ENCODE measurements at regions not wholly inside any gene's neighbourhood (a gene's known extent, or its start where the extent isn't known, plus 50 kb on each side); places are given as distances from the start of the nearest gene placed in this dataset.

DNA sequence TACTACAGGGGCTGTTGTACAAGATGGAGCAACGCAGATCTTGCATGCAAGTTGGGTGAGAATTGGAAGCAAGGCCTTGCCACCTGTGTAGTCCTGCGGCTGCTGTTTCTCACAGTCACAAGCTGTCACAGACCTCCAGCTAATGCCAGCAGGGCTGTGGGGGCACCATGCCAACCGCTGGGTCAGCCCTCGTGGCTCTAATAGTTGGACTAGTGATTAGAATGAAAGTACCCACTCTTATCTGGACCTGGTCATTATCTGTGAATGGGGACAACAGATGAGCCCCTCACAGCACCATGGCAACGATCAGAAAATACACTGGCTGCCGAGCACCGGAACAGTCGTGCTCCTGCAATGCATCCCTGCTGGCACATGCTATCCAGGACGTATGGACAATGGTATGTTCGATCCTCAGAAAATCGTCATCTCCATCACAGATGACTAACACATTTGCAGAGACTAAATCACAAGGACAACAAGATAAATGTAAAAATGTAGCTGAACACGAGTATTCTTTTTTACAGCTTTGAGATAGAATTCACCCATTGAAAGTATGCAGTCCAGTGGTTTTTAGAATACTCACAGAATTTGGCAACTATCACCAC, 80.4 kb upstream of the CALN1 start:
- TF ChIP-seq CTCF (IDR thresholded peaks at IDR 0.05), result no peak
- intact Hi-C loops (cut with DNase I; ENCODE audit: low total_unique reads), result no loop called here

DNA sequence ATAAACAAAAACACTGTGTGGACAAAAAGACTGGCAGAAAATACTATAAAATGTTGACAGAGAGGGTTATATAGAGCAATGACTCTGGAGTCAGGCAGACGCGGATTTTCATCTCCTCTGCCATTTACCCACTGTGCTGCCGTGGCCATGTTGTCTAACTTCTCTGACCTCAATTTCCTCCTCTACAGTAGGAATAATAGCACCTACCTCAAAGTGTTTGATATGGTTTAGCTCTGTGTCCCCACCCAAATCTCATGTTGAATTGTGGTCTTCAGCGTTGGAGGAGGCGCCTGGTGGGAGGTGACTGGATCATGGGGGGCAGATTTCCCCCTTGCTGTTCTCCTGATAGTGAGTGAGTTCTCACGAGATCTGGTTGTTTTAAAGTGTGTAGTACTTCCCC, 78.2 kb upstream of the CALN1 start:
- Histone ChIP-seq H3K36me3 (no peaks in the 10 kb centered on the region), H3K27ac (no peak overlapping the region), H3K4me1 (no peaks in the 10 kb centered on the region), H3K27me3 (peaks cover 0 to 2% of the 10 kb centered on the region in 2 donors), H3K9me3 (peaks cover 0 to 4% (median 0%) of the 10 kb centered on the region in 3 donors), H3K4me3 (no peak overlapping the region)
- intact Hi-C loops (cut with DNase I; ENCODE audit: low total_unique reads), result no loop called here
- no peak for TF ChIP-seq CTCF (IDR thresholded peaks at IDR 0.05)
- no peak for DNase-seq

More for the DNA sequence above, 80.4 kb upstream of the CALN1 start:
- no peak for DNase-seq
- Histone ChIP-seq H3K36me3 (no peaks in the 10 kb centered on the region), H3K4me1 (no peaks in the 10 kb centered on the region), H3K27me3 (peaks cover 0 to 2% of the 10 kb centered on the region in 2 donors), H3K4me3 (no peak overlapping the region), H3K9me3 (peaks cover 4 to 18% (median 7%) of the 10 kb centered on the region in 3 donors), H3K27ac (no peak overlapping the region)

- intact Hi-C loops (cut with DNase I; ENCODE audit: low total_unique reads), result no loop called here
- no peaks in the 10 kb centered on the region for H3K27me3 ChIP-seq
- H3K9me3 ChIP-seq, result no peaks in the 10 kb centered on the region
- H3K4me3 ChIP-seq, result no peak overlapping the region
- DNase-seq, result no peak
- no peaks in the 10 kb centered on the region for H3K4me1 ChIP-seq
- H3K36me3 ChIP-seq, result no peaks in the 10 kb centered on the region
- no peak overlapping the region for H3K27ac ChIP-seq
- no peak for TF ChIP-seq CTCF (IDR thresholded peaks at IDR 0.05)
These were observed 69.8 kb upstream of the CALN1 start for GRCh38 chr7:72481934-72482333.

DNA sequence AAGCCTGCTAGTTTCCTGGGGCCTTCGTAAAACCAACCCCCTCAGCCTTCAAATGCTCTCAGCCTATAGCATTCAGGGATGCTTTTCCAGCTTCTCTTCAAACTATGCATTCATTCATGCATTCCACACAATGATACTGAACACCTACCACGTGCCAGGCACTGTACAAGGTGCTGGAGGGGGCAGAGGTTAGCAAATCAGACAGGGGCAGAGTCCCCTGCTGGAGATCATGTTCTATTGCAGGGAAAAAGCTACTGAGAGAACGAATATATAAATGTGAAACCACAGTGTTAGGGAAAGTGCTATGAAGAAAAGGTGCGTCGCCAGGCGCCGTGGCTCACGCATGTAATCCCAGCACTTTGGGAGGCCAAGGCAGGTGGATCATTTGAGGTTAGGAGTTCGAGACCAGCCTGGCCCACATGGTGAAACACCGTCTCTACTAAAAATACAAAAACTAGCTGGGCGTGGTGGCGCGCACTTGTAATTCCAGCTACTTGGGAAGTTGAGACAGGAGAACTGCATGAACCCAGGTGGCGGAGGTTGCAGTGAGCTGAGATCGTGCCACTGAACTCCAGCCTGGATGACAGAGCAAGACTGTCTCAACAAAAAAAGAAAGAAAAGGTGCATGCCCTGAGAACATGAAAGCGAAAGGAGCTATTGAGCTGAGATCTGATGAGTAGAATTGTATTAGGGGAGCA, 64.6 kb upstream of the CALN1 start:
- Histone ChIP-seq H3K4me3 (no peak overlapping the region), H3K27me3 (no peaks in the 10 kb centered on the region), H3K36me3 (no peaks in the 10 kb centered on the region), H3K9me3 (peaks cover 0 to 7% (median 0%) of the 10 kb centered on the region in 3 donors), H3K27ac (no peak overlapping the region), H3K4me1 (no peaks in the 10 kb centered on the region)
- intact Hi-C loops (cut with DNase I; ENCODE audit: low total_unique reads), result no loop called here
- TF ChIP-seq CTCF (IDR thresholded peaks at IDR 0.05), result no peak
- DNase-seq, result no peak

GRCh38 chr7:72467237-72467636, 55.1 kb upstream of the CALN1 start:
- DNase-seq, result no peak
- no peaks in the 10 kb centered on the region for H3K36me3 ChIP-seq
- H3K27ac ChIP-seq, result no peak overlapping the region
- H3K9me3 ChIP-seq, result peaks cover 0 to 18% (median 0%) of the 10 kb centered on the region in 3 donors
- no peak for TF ChIP-seq CTCF (IDR thresholded peaks at IDR 0.05)
- H3K27me3 ChIP-seq, result no peaks in the 10 kb centered on the region
- H3K4me3 ChIP-seq, result no peak overlapping the region
- no peaks in the 10 kb centered on the region for H3K4me1 ChIP-seq
- intact Hi-C loops (cut with DNase I; ENCODE audit: low total_unique reads), result no loop called here
